ENCODE measurements at regions not wholly inside any gene's neighbourhood (a gene's known extent, or its start where the extent isn't known, plus 50 kb on each side); places are given as distances from the start of the nearest gene placed in this dataset.
A peak's percentile ranks its signal among the peaks of the same experiment; 100 is the strongest.

DNA sequence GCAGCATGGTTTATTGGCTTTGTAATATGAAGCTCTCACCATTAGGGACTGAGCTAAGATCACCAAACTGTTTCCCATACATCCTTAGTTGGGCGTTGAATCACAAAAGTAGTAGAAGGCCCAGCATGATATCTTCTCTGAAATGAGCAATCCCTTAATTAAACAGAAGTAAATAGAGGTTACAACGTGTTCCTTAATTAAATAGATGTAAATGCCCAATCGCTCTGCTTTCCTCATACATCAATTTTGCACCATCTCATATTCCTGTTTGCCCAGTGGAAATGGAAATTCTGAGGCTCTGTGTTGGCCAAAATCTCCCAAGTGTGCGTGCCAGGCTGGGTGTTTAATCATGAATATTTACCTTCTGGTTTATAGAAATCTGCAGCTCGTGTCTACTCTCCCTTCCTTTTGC lies 107.4 kb upstream of the FOXB1 start:
- TF ChIP-seq, protein P1, sequence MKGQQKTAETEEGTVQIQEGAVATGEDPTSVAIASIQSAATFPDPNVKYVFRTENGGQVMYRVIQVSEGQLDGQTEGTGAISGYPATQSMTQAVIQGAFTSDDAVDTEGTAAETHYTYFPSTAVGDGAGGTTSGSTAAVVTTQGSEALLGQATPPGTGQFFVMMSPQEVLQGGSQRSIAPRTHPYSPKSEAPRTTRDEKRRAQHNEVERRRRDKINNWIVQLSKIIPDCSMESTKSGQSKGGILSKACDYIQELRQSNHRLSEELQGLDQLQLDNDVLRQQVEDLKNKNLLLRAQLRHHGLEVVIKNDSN (IDR thresholded peaks at IDR 0.05): no peak
- no peak for TF ChIP-seq TEAD4 (IDR thresholded peaks at IDR 0.05)
- TF ChIP-seq TCF12 (IDR thresholded peaks at IDR 0.05; ENCODE audit: low read depth): no peak
- TF ChIP-seq ZBTB7A (IDR thresholded peaks at IDR 0.05; ENCODE audit: low read depth): no peak
- TF ChIP-seq EGR1 (IDR thresholded peaks at IDR 0.05): no peak
- no peak for TF ChIP-seq NFIC (IDR thresholded peaks at IDR 0.05)
- TF ChIP-seq, protein P2, sequence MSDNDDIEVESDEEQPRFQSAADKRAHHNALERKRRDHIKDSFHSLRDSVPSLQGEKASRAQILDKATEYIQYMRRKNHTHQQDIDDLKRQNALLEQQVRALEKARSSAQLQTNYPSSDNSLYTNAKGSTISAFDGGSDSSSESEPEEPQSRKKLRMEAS (IDR thresholded peaks at IDR 0.05): no peak
- TF ChIP-seq, protein P3, sequence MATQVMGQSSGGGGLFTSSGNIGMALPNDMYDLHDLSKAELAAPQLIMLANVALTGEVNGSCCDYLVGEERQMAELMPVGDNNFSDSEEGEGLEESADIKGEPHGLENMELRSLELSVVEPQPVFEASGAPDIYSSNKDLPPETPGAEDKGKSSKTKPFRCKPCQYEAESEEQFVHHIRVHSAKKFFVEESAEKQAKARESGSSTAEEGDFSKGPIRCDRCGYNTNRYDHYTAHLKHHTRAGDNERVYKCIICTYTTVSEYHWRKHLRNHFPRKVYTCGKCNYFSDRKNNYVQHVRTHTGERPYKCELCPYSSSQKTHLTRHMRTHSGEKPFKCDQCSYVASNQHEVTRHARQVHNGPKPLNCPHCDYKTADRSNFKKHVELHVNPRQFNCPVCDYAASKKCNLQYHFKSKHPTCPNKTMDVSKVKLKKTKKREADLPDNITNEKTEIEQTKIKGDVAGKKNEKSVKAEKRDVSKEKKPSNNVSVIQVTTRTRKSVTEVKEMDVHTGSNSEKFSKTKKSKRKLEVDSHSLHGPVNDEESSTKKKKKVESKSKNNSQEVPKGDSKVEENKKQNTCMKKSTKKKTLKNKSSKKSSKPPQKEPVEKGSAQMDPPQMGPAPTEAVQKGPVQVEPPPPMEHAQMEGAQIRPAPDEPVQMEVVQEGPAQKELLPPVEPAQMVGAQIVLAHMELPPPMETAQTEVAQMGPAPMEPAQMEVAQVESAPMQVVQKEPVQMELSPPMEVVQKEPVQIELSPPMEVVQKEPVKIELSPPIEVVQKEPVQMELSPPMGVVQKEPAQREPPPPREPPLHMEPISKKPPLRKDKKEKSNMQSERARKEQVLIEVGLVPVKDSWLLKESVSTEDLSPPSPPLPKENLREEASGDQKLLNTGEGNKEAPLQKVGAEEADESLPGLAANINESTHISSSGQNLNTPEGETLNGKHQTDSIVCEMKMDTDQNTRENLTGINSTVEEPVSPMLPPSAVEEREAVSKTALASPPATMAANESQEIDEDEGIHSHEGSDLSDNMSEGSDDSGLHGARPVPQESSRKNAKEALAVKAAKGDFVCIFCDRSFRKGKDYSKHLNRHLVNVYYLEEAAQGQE (IDR thresholded peaks at IDR 0.05; ENCODE audit: low read depth): no peak
- TF ChIP-seq CREB1 (IDR thresholded peaks at IDR 0.05; ENCODE audit: low read depth): no peak
- TF ChIP-seq EP300 (IDR thresholded peaks at IDR 0.05; ENCODE audit: borderline replicate concordance): no peak
- TF ChIP-seq FOXM1 (IDR thresholded peaks at IDR 0.05; ENCODE audit: borderline replicate concordance, low read depth): no peak
- TF ChIP-seq YY1 (IDR thresholded peaks at IDR 0.05; ENCODE audit: low read depth): no peak
- TF ChIP-seq CEBPB (IDR thresholded peaks at IDR 0.05): no peak
- no peak for TF ChIP-seq TAF1 (IDR thresholded peaks at IDR 0.05; ENCODE audit: low read depth)
- no peak for TF ChIP-seq RAD21 (IDR thresholded peaks at IDR 0.05; ENCODE audit: low read depth)

DNA sequence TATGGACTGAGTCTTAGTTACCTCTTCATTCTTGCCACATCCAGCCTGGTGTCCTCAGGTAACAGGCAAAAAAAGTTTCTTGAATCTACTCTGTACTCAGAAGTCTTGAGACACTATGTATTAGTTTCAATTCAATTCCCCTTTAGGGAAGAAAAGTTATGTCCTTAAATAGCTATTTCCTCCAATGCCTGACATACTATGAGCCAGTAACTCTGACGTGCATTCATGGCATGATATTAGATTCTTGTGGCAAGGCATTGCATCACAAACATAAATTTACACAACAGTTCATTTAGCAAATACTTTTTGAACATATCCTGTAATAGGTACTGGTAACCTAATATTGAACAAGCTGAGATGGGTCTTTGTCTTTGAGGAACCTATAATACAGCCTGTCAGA lies 109.3 kb upstream of the FOXB1 start:
- TF ChIP-seq, protein P1 (IDR thresholded peaks at IDR 0.05): no peak
- no peak for TF ChIP-seq ZBTB7A (IDR thresholded peaks at IDR 0.05; ENCODE audit: low read depth)
- no peak for TF ChIP-seq EGR1 (IDR thresholded peaks at IDR 0.05)
- TF ChIP-seq TCF12 (IDR thresholded peaks at IDR 0.05; ENCODE audit: low read depth): no peak
- no peak for TF ChIP-seq NFIC (IDR thresholded peaks at IDR 0.05)
- no peak for TF ChIP-seq TAF1 (IDR thresholded peaks at IDR 0.05; ENCODE audit: low read depth)

DNA sequence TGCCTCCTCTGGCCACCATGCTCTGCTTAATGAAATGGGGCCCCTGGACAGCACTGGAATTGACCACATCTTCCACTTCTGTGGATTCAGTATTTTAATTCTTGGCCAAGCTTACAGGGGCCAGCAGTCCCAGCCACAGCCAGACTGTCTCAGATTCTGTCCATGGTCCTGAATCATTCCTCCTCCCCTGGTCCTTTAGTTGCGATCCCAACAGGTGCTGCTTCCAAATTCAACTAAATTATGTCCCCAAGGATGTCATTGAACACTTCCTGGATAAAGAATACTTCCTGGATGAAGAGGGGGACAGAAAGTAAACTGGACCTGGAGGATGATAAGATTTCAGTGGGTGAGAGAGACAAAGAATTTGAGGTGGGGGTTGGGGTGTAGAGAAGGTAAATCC lies 111.1 kb upstream of the FOXB1 start:
- TF ChIP-seq CEBPB (IDR thresholded peaks at IDR 0.05): no peak
- TF ChIP-seq, protein P3 (IDR thresholded peaks at IDR 0.05; ENCODE audit: low read depth): peak; percentile 90

DNA sequence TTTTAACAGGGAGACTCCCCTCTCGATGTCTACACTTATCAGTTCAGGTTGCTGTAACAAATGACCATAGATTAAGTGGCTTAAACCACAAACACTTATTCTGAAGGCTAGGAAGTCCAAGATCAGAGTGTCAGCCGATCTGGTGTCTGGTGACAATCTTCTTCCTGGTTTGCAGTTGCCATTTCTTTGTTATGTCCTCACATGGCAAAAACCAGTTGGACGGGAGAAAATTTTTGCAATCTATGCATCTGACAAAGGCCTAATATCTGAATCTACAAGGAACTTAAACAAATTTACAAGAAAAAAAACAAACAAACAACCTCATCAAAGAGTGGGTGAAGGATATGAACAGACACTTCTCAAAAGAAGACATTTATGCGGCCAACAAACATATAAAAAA lies 116.9 kb upstream of the FOXB1 start:
- TF ChIP-seq, protein P1 (IDR thresholded peaks at IDR 0.05): no peak
- TF ChIP-seq, protein P2 (IDR thresholded peaks at IDR 0.05): no peak

DNA sequence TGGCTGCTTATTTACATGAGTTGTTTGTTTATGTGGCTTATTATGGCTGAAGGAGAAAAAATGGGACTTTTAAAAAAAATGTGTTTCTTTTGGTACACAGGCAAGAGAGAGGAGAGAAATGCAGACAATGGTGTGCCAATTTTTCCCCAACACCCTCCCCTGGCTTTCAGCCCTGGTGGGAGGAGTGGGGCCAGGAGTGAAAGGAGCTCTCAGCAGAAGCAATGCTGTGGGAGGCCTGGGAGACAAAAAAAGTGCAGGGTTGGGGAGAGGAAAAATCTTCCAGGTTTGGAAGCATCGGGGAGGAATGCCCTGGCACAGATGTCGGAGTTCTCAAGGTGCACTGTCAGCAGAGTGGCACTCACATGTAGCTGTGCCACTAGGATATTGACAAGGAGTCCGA lies 117.7 kb upstream of the FOXB1 start:
- TF ChIP-seq, protein P1 (IDR thresholded peaks at IDR 0.05): no peak
- TF ChIP-seq EP300 (IDR thresholded peaks at IDR 0.05; ENCODE audit: borderline replicate concordance) (no peak), NFIC (IDR thresholded peaks at IDR 0.05) (no peak), TAF1 (IDR thresholded peaks at IDR 0.05; ENCODE audit: low read depth) (no peak), EGR1 (IDR thresholded peaks at IDR 0.05) (no peak), ZBTB7A (IDR thresholded peaks at IDR 0.05; ENCODE audit: low read depth) (no peak), CREB1 (IDR thresholded peaks at IDR 0.05; ENCODE audit: low read depth) (no peak), TCF12 (IDR thresholded peaks at IDR 0.05; ENCODE audit: low read depth) (no peak), CEBPB (IDR thresholded peaks at IDR 0.05) (no peak), RAD21 (IDR thresholded peaks at IDR 0.05; ENCODE audit: low read depth) (no peak), YY1 (IDR thresholded peaks at IDR 0.05; ENCODE audit: low read depth) (no peak), FOXM1 (IDR thresholded peaks at IDR 0.05; ENCODE audit: borderline replicate concordance, low read depth) (no peak), TEAD4 (IDR thresholded peaks at IDR 0.05) (no peak)
- TF ChIP-seq, protein P3 (IDR thresholded peaks at IDR 0.05; ENCODE audit: low read depth): no peak
- TF ChIP-seq, protein P2 (IDR thresholded peaks at IDR 0.05): no peak

Data from Ishikawa (cell line).